ENCODE measurements at regions not wholly inside any gene's neighbourhood (a gene's known extent, or its start where the extent isn't known, plus 50 kb on each side); places are given as distances from the start of the nearest gene placed in this dataset.

- H3K4me3 ChIP-seq, result no peak overlapping the region
- ATAC-seq (ENCODE audit: insufficient number of reproducible peaks, low FRiP score, low read depth) (no peak), DNase-seq (ENCODE audit: low spot score) (no peak)
- TF ChIP-seq CTCF (IDR thresholded peaks at IDR 0.05), result no peak
- H3K9me3 ChIP-seq, result no peaks in the 10 kb centered on the region
- H3K4me1 ChIP-seq (ENCODE audit: control insufficient read depth in 1 of 2, low read depth in 2 of 2), result peaks cover 0 to 3% of the 10 kb centered on the region in 2 donors
- no peak overlapping the region for H3K27ac ChIP-seq
- no peaks in the 10 kb centered on the region for H3K27me3 ChIP-seq (replicated peaks; ENCODE audit: insufficient read depth)
- H3K36me3 ChIP-seq, result no peaks in the 10 kb centered on the region
Measured at GRCh38 chr1:170318736-170319135, 173.0 kb downstream of the NTMT2 start.

GRCh38 chr1:170321113-170321512 lies 175.4 kb downstream of the NTMT2 start:
- no peak for TF ChIP-seq CTCF (IDR thresholded peaks at IDR 0.05)
- Histone ChIP-seq H3K4me3 (no peak overlapping the region), H3K9me3 (no peaks in the 10 kb centered on the region), H3K4me1 (ENCODE audit: control insufficient read depth in 1 of 2, low read depth in 2 of 2) (no peaks in the 10 kb centered on the region), H3K27ac (no peak overlapping the region), H3K36me3 (no peaks in the 10 kb centered on the region), H3K27me3 (replicated peaks; ENCODE audit: insufficient read depth) (no peaks in the 10 kb centered on the region)
- no peak for ATAC-seq (ENCODE audit: insufficient number of reproducible peaks, low FRiP score, low read depth)
- no peak for DNase-seq (ENCODE audit: low spot score)

- ATAC-seq (ENCODE audit: insufficient number of reproducible peaks, low FRiP score, low read depth) (no peak), DNase-seq (ENCODE audit: low spot score) (no peak)
- Histone ChIP-seq H3K4me3 (no peak overlapping the region), H3K27me3 (replicated peaks; ENCODE audit: insufficient read depth) (no peaks in the 10 kb centered on the region), H3K4me1 (ENCODE audit: control insufficient read depth in 1 of 2, low read depth in 2 of 2) (no peaks in the 10 kb centered on the region), H3K36me3 (no peaks in the 10 kb centered on the region), H3K9me3 (no peaks in the 10 kb centered on the region), H3K27ac (no peak overlapping the region)
- TF ChIP-seq CTCF (IDR thresholded peaks at IDR 0.05), result no peak
Measured at GRCh38 chr1:170326186-170326585, 180.4 kb downstream of the NTMT2 start.

GRCh38 chr1:170332801-170333200 lies 187.0 kb downstream of the NTMT2 start:
- no peak overlapping the region for H3K27ac ChIP-seq
- H3K9me3 ChIP-seq, result no peaks in the 10 kb centered on the region
- DNase-seq (ENCODE audit: low spot score) (no peak), ATAC-seq (ENCODE audit: insufficient number of reproducible peaks, low FRiP score, low read depth) (no peak)
- no peaks in the 10 kb centered on the region for H3K4me1 ChIP-seq (ENCODE audit: control insufficient read depth in 1 of 2, low read depth in 2 of 2)
- H3K36me3 ChIP-seq, result no peaks in the 10 kb centered on the region
- no peak for TF ChIP-seq CTCF (IDR thresholded peaks at IDR 0.05)
- no peaks in the 10 kb centered on the region for H3K27me3 ChIP-seq (replicated peaks; ENCODE audit: insufficient read depth)
- no peak overlapping the region for H3K4me3 ChIP-seq

GRCh38 chr1:170337413-170337994 lies 191.7 kb downstream of the NTMT2 start:
- DNase-seq (ENCODE audit: low spot score) (no peak), ATAC-seq (ENCODE audit: insufficient number of reproducible peaks, low FRiP score, low read depth) (no peak)
- Histone ChIP-seq H3K27me3 (replicated peaks; ENCODE audit: insufficient read depth) (no peaks in the 10 kb centered on the region), H3K36me3 (no peaks in the 10 kb centered on the region), H3K4me3 (no peak overlapping the region), H3K27ac (no peak overlapping the region), H3K9me3 (no peaks in the 10 kb centered on the region), H3K4me1 (ENCODE audit: control insufficient read depth in 1 of 2, low read depth in 2 of 2) (no peaks in the 10 kb centered on the region)
- TF ChIP-seq CTCF (IDR thresholded peaks at IDR 0.05), result no peak
